Anterior cingulate cortex (tissue), 58 donors: ENCODE measurements at regions not wholly inside any gene's neighbourhood (a gene's known extent, or its start where the extent isn't known, plus 50 kb on each side); places are given as distances from the start of the nearest gene placed in this dataset.
"Not testable (repeated sequence)": the region's sequence is repeated elsewhere in the genome, so short reads cannot be mapped to it uniquely, and the experiment has no call there.

ENCODE experiments used
- DNase-seq, 58 donors: peaks; one replicate each; lab custom pipeline; 2025; lab: John Stamatoyannopoulos, UW

- no peak for DNase-seq
These were observed 203.1 kb downstream of the ARHGEF9 start for GRCh38 chrX:63581906-63582305.

GRCh38 chrX:63581398-63581797 is 203.6 kb downstream of the ARHGEF9 start:
- DNase-seq = no peak

- DNase-seq = no peak
These were observed 208.5 kb downstream of the ARHGEF9 start for GRCh38 chrX:63576533-63576932.

- not testable (repeated sequence) for DNase-seq
These were observed 209.3 kb downstream of the ARHGEF9 start for GRCh38 chrX:63575700-63576099.

- no peak for DNase-seq
These were observed 215.7 kb upstream of the SPIN4 start for GRCh38 chrX:63566856-63567255.

- peak in 2 of 58 donors; percentile 0 for DNase-seq
These were observed 210.3 kb upstream of the SPIN4 start for GRCh38 chrX:63561425-63561824.

GRCh38 chrX:63560601-63561218 is 209.6 kb upstream of the SPIN4 start:
- DNase-seq = peak in 57 of 58 donors; percentile 1 to 73 (median 43)

GRCh38 chrX:63551856-63552255 is 200.7 kb upstream of the SPIN4 start:
- DNase-seq = no peak

GRCh38 chrX:63530654-63531053 is 179.5 kb upstream of the SPIN4 start:
- DNase-seq = no peak

GRCh38 chrX:63529961-63530360 is 178.8 kb upstream of the SPIN4 start:
- no peak for DNase-seq

GRCh38 chrX:63526863-63527262 is 175.7 kb upstream of the SPIN4 start:
- no peak for DNase-seq

- no peak for DNase-seq
These were observed 174.4 kb upstream of the SPIN4 start for GRCh38 chrX:63525491-63525890.

GRCh38 chrX:63519368-63519767 is 168.2 kb upstream of the SPIN4 start:
- not testable (repeated sequence) for DNase-seq

- no peak for DNase-seq
These were observed 163.5 kb upstream of the SPIN4 start for GRCh38 chrX:63514569-63515080.

GRCh38 chrX:63513825-63514568 is 162.9 kb upstream of the SPIN4 start:
- DNase-seq = no peak

- no peak for DNase-seq
These were observed 160.2 kb upstream of the SPIN4 start for GRCh38 chrX:63511361-63511760.

GRCh38 chrX:63508668-63509067 is 157.5 kb upstream of the SPIN4 start:
- no peak for DNase-seq

- DNase-seq = no peak
These were observed 155.2 kb upstream of the SPIN4 start for GRCh38 chrX:63506320-63506719.

- no peak for DNase-seq
These were observed 152.4 kb upstream of the SPIN4 start for GRCh38 chrX:63503541-63503940.

GRCh38 chrX:63488546-63489373 is 137.6 kb upstream of the SPIN4 start:
- no peak for DNase-seq

- DNase-seq = no peak
These were observed 124.1 kb upstream of the SPIN4 start for GRCh38 chrX:63475200-63475599.
